ENCODE measurements at regions not wholly inside any gene's neighbourhood (a gene's known extent, or its start where the extent isn't known, plus 50 kb on each side); places are given as distances from the start of the nearest gene placed in this dataset.

GRCh38 chr3:55163421-55163820 lies 235.6 kb upstream of the LRTM1 start:
- TF ChIP-seq GATA2 (IDR thresholded peaks at IDR 0.05; ENCODE audit: low read depth, low read length) (no peak), GATA3 (IDR thresholded peaks at IDR 0.05; ENCODE audit: low read depth, low read length) (no peak)

Data from SH-SY5Y (cell line).